ENCODE measurements at regions not wholly inside any gene's neighbourhood (a gene's known extent, or its start where the extent isn't known, plus 50 kb on each side); places are given as distances from the start of the nearest gene placed in this dataset.

DNA sequence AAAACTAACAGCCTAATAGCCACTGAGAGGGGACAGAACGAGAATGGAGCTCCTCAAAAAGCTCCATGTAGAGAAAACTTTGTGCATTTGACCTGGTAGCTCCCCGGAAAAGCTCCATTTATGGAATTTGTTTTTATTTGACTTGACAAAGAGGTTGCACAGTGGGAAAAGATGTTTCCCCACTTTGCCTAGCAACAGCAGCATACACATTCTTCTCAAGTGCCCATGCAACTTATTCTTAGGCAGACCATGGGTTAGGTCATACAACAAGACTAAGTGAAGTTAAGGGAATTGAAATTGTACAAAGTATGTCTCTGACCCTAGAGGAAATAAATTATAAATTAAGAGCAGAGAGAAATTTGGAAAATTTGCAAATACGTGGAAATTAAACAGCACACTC, 949.6 kb upstream of the PRKX start:
- TF ChIP-seq SP1 (IDR thresholded peaks at IDR 0.05) (no peak), FOXA1 (IDR thresholded peaks at IDR 0.05) (no peak), JUND (IDR thresholded peaks at IDR 0.05) (no peak), YY1 (IDR thresholded peaks at IDR 0.05) (no peak), EGR1 (IDR thresholded peaks at IDR 0.05; ENCODE audit: low read depth in 2 of 2) (no peak)
- TF ChIP-seq, protein P1, sequence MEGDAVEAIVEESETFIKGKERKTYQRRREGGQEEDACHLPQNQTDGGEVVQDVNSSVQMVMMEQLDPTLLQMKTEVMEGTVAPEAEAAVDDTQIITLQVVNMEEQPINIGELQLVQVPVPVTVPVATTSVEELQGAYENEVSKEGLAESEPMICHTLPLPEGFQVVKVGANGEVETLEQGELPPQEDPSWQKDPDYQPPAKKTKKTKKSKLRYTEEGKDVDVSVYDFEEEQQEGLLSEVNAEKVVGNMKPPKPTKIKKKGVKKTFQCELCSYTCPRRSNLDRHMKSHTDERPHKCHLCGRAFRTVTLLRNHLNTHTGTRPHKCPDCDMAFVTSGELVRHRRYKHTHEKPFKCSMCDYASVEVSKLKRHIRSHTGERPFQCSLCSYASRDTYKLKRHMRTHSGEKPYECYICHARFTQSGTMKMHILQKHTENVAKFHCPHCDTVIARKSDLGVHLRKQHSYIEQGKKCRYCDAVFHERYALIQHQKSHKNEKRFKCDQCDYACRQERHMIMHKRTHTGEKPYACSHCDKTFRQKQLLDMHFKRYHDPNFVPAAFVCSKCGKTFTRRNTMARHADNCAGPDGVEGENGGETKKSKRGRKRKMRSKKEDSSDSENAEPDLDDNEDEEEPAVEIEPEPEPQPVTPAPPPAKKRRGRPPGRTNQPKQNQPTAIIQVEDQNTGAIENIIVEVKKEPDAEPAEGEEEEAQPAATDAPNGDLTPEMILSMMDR (IDR thresholded peaks at IDR 0.05; ENCODE audit: low read depth, low read length, missing input control): no peak
- TF ChIP-seq, protein P2, sequence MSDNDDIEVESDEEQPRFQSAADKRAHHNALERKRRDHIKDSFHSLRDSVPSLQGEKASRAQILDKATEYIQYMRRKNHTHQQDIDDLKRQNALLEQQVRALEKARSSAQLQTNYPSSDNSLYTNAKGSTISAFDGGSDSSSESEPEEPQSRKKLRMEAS (IDR thresholded peaks at IDR 0.05): no peak
- TF ChIP-seq, protein P3, sequence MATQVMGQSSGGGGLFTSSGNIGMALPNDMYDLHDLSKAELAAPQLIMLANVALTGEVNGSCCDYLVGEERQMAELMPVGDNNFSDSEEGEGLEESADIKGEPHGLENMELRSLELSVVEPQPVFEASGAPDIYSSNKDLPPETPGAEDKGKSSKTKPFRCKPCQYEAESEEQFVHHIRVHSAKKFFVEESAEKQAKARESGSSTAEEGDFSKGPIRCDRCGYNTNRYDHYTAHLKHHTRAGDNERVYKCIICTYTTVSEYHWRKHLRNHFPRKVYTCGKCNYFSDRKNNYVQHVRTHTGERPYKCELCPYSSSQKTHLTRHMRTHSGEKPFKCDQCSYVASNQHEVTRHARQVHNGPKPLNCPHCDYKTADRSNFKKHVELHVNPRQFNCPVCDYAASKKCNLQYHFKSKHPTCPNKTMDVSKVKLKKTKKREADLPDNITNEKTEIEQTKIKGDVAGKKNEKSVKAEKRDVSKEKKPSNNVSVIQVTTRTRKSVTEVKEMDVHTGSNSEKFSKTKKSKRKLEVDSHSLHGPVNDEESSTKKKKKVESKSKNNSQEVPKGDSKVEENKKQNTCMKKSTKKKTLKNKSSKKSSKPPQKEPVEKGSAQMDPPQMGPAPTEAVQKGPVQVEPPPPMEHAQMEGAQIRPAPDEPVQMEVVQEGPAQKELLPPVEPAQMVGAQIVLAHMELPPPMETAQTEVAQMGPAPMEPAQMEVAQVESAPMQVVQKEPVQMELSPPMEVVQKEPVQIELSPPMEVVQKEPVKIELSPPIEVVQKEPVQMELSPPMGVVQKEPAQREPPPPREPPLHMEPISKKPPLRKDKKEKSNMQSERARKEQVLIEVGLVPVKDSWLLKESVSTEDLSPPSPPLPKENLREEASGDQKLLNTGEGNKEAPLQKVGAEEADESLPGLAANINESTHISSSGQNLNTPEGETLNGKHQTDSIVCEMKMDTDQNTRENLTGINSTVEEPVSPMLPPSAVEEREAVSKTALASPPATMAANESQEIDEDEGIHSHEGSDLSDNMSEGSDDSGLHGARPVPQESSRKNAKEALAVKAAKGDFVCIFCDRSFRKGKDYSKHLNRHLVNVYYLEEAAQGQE (IDR thresholded peaks at IDR 0.05): no peak

All from liver (tissue), 3 donors.